NCI-H2107 (cell line): ENCODE measurements at regions not wholly inside any gene's neighbourhood (a gene's known extent, or its start where the extent isn't known, plus 50 kb on each side); places are given as distances from the start of the nearest gene placed in this dataset.

Source experiments
- DNase-seq: peaks from one replicate; lab custom pipeline; 2025; lab: John Stamatoyannopoulos, UW

DNA sequence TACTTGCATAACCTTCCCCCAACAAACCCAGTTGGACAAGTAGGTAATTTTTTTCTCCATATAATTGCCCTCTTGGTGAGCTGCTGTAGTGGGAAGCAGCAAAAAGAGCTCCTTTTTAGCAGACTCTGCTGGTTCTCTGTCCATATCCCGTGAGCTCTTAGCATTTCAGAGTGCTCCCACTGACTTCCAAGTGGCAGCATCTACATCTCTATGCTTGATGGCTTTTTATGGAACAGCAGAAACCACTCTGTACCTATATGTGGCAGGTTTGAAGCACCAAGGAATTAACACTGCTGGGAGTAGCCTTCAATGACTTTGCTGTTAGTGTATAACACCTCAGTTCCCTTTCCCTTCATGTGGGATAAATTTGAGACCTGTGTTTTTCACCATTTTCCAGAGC, 168.4 kb upstream of the NHS start:
- no peak for DNase-seq

DNA sequence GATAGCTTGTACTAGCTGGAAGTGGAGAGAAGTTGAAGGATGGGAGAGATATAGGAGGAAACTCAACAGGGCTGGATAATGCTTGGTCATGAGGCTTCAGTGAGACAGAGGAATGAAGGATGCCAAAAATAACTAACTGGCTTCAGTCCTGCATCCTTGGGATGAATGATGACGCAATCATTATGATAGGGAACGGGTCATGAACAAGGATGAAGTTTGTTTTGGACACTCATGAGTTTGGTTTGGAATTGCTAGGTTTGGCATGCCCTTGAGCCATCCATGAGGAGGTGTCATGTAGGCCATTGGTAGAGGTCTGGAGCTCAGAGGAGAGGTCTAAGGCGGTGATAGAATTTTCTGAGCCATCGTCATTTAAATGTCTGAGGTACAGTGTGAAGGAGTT, 160.0 kb upstream of the NHS start:
- no peak for DNase-seq

DNA sequence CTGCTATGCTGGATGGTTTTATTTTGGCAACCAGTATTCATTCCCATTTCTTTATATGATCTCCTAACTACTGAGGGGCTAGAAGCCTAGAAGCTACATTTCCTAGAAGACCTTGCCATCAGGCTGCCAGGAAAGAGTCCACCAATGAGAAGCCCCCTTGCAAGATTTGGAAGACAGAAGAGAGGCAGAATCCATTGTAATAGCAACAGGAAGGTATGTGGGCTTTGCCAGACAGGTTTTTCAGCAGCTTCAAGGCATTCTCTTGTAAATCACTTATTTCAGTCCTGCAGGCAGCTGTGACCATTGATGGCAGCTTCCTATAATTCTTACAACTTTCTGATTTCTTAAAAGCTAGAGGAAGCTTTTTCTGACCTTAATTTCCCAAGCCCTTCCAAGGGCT, 148.3 kb upstream of the NHS start:
- no peak for DNase-seq

DNA sequence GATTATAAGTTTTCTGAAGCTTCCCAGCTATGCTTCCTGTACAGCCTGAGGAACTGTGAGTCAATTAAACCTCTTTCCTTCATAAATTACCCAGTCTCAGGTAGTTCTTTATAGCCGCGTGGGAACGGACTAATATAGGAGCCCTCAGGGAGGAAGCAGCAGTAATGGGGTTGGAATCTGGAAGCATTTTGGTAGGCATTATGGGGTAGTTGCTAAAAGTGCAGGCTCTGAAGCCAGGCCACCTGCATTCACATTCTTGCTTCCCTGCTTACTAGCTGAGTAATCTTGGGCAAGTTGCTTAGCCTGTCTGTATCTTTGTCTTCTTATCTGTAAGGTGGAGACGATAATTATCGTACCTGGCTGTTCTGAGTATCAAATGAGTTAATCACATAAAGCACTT, 137.9 kb upstream of the NHS start:
- no peak for DNase-seq

DNA sequence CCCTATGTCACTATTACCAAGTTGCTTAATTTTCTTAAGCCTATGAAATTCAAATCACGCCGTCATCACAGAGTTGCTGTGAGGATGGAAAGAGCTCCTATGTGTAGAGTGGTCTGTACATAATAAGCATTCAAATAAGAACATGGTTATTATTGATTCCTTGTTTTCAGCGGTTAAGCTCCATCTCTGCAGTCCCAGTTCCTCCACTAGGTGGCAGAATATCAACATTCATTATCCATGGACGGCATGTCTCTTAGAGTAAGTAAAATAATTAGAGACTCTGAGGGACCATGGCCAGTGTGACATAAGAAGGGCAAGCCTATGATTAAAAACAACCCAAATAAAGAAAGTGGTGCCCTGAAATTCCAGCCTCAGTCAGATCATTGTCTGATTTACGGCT, 132.5 kb upstream of the NHS start:
- peak; percentile 52 for DNase-seq

DNA sequence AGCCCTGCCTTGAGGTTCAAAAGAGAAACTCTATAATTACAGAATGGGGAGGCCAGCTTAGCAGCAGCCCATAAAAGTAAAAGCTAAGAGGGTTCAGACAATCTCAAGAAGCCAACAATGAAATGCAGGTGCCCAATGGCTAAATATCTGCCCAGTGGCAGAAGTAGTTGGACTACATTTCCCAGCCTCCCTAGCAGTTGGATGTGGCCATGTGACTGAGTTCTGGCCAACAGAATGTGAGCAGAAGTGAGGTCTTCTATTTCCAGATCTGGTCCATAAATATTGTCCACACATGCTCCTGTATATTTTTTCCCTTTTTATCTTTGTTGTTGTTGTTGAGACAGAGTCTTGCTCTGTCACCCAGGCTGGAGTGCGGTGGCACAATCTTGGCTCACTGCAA, 127.9 kb upstream of the NHS start:
- no peak for DNase-seq

DNA sequence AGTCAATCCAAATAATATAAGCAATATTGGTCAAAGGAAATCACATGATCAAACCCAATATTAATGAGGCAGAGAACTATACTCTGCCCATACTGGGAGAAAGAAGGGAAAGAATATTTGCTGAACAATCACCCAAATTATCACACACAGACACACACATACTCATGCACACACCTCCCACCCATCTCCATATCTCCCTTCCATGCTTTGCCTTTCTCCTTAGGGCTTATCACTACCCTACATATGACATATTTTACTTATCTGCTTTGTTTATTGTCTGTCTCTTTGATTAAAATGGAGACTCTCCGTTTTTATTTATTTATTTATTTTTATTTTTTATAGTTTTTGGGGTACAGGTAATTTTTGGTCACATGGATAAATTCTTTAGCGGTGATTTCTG, 112.9 kb upstream of the NHS start:
- no peak for DNase-seq

DNA sequence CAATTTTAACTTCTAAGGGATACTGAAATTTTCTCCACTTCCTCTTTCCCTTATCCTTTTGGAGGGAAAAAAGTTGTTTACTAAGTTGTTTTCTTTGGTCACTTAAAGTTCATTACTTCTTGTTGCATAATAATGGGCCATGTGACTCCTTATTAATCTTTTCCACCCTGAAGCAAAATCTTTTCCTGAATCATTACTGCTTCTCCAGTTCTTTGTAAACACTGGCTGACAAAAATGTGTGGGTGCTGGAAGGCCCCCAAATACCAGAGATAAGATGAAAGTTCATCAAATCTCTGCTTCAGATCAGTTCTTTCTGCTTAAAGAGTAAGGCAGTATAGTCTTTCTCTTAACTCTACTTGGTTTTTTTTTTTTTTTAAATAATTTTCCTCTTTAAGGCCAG, 108.9 kb upstream of the NHS start:
- DNase-seq = no peak

DNA sequence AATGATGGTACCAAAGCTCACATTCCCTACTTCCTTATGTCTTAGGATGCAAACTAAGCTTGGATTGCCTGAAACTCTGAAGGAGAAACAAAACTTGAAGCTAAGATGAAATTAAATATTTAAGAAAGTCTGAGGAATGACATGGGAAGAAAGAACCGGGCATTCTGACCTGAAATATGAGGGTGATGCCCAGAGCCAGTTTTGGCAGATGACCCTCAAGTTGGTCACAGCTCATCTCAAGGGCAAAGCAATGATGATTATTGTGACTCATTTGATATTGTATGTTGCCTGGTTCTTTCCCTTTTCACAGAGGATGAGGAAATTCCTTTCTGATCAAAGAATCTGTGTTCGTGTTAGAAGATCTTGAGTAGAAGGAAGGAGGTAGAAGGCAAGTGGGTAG, 96.0 kb upstream of the NHS start:
- DNase-seq = no peak

DNA sequence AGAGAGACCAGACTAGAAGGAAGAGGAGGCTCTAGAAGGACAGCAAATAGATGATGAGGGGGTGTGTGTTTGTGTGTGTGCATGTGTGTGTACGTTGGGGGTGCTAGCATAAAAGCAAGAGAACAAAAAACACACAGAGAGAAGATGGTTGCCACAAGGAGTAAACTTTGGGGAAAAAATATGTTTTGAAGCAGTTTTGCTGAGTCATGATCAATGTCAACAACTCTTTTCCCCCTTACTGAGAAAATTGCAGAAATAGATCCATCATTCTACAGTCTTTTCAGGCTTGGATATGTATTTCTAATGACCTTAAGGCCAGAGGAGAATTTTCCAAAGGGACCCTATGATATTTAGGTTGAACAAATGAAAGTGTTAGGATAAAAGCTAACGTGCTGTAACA, 89.0 kb upstream of the NHS start:
- no peak for DNase-seq

DNA sequence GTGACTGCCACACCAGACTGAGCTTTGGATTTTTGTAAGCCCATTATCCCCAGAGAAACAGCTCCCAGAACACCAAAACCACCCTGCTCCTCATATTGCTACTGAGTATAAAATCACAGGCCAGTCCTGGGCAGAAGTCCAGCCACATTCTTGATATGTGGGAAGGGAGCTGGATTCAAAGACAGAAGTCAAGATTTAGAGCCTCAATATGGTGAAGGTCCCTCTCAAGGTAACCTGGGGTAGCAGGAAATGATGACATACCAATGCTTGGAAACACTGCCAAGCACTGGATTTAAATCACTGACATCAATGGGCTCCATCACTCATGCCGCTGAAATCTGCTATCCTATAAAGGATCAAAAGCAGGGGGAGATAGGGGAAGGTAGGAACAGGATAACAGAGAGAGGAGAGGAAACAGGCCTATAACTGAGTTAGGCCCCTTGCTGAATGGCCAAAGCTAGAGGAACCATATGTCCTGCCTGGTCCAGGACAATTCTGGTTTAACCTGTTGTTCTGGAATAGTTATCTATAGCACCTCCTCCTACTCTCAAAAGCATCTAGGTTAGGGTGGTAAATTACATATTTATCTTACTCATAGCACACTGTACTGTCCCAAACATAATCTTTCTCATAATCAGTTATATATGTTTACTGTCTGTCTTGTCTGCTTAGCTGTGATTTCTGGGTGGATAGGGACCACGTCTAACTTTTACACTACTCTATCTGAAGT, 83.7 kb upstream of the NHS start:
- no peak for DNase-seq

DNA sequence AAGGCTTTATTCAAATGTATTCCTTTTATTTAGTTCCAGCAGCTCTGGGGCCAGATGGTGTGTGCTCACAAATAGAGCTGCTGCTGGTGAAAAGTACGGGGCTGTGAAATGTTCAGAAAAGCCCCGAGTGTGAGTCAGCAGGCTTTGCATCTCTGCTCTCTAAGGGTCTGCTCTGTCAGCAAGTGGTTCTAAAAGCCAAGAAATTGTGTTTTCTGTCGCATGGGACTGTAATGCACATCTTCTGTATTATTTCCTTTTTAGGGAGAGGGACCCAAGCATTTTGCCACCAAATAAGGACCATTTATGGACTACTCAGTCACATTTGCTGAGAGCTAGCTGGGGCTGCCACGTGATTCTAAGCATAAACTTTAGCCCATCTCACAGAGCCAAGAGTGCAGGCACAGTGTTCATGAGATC, 82.9 kb upstream of the NHS start:
- DNase-seq = no peak

DNA sequence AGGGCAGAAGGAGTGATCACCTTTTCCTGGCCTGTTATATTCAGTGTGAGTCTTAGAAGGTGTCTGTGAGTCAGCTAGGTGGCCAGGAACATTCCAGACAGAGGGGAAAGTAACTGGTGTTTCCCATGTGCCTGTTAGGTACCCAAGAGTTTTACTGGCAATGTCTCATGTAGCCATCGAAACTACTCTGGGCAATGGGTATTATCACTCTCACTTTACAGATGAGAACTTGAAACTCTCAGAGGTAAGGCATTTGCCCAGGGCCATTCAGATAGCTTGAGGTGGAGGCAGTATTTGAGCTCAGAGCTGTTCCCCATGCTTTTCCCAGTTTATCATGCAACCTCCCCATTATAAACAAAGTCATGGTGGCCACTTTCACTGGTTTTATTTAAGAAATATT, 80.4 kb upstream of the NHS start:
- no peak for DNase-seq

DNA sequence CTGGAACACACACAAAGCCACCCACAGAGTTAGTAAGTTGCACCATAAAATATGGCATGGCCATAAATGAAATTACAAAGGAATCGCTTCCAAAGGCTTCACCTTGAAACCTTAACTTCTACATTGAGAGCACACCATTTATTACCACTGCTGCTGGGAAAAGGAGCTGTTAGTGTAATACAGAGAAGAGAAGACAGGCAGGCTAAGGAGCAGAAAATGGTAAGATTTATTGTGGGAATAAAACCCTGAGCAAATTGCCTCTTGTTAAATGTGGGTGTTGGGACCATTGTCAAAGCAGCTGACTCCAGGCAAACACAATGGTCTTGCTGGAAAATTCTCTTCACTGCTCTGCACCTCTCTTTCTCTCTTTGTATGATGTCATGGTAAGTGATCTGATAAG, 79.2 kb upstream of the NHS start:
- no peak for DNase-seq

DNA sequence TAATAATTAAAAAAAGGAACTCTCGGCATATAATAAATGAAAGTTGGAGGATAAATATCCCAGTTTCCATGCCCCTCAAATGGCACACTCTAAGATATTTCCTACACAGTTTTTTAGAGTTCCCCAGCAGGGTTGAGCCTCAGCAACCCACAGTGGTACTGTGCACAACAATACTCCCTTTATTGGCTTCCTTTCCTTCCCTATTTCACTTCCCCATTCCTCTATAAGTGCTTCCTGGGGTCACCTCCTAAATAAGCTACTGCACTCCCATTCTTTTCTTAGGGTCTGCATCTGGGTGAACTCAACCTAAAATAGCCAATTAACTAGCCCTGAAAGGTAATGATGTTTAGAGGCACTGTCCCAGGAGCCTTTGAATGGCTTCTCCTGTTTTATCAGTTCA, 76.4 kb upstream of the NHS start:
- DNase-seq = no peak

DNA sequence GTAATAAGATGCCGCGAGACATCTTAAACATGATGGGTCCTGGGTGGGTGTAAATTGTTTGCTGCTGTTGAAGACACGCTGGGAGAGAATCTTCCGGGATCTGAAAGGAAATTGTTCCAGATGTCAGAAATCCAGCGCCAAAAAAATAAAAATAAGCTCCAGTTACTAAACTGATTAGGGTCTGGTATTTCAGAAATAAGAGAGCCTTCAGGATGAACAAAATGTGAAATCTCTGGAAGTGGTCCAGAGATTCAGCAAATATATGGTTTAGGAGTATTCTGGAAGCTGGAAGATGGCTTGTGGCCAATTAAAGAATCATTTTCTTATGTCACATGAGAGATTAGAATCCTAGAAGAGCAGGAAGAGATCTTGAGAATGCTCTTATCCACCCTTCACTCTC, 75.8 kb upstream of the NHS start:
- no peak for DNase-seq

DNA sequence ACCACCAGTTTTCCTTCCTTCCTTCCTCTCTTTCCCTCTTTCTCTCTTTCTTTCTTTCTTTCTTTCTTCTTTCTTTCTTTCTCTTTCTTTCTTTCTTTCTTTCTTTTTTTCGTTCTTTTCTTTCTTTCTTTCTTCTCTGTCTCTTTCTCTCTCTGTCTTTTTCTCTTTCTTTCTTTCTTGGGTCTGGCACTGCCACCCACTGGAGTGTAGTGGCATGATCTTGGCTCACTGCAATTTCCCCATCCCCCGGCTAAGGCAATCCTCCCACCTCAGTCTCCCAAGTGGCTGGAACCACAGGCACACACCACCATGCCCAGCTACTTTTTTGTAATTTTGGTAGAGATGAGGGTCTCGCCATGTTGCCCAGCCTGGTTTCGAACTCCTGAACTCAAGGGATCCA, 51.6 kb upstream of the NHS start:
- no peak for DNase-seq
